B cell (primary cell): ENCODE measurements at regions not wholly inside any gene's neighbourhood (a gene's known extent, or its start where the extent isn't known, plus 50 kb on each side); places are given as distances from the start of the nearest gene placed in this dataset.

Experiments
- EZH2 ChIP-seq: IDR thresholded peaks from 2 replicates; pipeline ENCODE4 v1.6.1; 2012; ENCODE audit warnings: borderline replicate concordance, low read depth, mild to moderate bottlenecking, moderate library complexity, low read length; ENCODE audit not compliant: insufficient read depth, poor library complexity, severe bottlenecking
- TF ChIP-seq, protein P1 (sequence below): fragments of 200-600 bp; IDR thresholded peaks from one replicate; pipeline ENCODE4 v1.8.0; 2022; ENCODE audit warnings: antibody characterized with exemption, mild to moderate bottlenecking

GRCh38 chr18:10354241-10354811 lies 100.1 kb upstream of the APCDD1 start:
- TF ChIP-seq, protein P1, sequence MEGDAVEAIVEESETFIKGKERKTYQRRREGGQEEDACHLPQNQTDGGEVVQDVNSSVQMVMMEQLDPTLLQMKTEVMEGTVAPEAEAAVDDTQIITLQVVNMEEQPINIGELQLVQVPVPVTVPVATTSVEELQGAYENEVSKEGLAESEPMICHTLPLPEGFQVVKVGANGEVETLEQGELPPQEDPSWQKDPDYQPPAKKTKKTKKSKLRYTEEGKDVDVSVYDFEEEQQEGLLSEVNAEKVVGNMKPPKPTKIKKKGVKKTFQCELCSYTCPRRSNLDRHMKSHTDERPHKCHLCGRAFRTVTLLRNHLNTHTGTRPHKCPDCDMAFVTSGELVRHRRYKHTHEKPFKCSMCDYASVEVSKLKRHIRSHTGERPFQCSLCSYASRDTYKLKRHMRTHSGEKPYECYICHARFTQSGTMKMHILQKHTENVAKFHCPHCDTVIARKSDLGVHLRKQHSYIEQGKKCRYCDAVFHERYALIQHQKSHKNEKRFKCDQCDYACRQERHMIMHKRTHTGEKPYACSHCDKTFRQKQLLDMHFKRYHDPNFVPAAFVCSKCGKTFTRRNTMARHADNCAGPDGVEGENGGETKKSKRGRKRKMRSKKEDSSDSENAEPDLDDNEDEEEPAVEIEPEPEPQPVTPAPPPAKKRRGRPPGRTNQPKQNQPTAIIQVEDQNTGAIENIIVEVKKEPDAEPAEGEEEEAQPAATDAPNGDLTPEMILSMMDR, result no peak
- no peak for TF ChIP-seq EZH2
